ENCODE measurements at regions not wholly inside any gene's neighbourhood (a gene's known extent, or its start where the extent isn't known, plus 50 kb on each side); places are given as distances from the start of the nearest gene placed in this dataset.
"Not testable (repeated sequence)": the region's sequence is repeated elsewhere in the genome, so short reads cannot be mapped to it uniquely, and the experiment has no call there.

GRCh38 chr21:9130817-9131216 is 1390.6 kb upstream of the TPTE start:
- TF ChIP-seq CTCF (conservative IDR thresholded peaks at IDR 0.05 in 1 of 2, IDR thresholded peaks at IDR 0.05 in 1 of 2; ENCODE audit: extremely low read depth in 1 of 2, insufficient read depth in 1 of 2, low read depth in 1 of 2, low read length in 2 of 2); EZH2 (IDR thresholded peaks at IDR 0.05; ENCODE audit: borderline replicate concordance, low read length): not testable (repeated sequence)

Data from mammary epithelial cell (primary cell).